ENCODE measurements at regions not wholly inside any gene's neighbourhood (a gene's known extent, or its start where the extent isn't known, plus 50 kb on each side); places are given as distances from the start of the nearest gene placed in this dataset.
"Not testable (repeated sequence)": the region's sequence is repeated elsewhere in the genome, so short reads cannot be mapped to it uniquely, and the experiment has no call there.

GRCh38 chr9:135173066-135173465, 85.6 kb downstream of the OLFM1 start:
- DNase-seq, result no peak

- DNase-seq, result no peak
These were observed 86.8 kb downstream of the OLFM1 start for GRCh38 chr9:135174248-135174647.

DNA sequence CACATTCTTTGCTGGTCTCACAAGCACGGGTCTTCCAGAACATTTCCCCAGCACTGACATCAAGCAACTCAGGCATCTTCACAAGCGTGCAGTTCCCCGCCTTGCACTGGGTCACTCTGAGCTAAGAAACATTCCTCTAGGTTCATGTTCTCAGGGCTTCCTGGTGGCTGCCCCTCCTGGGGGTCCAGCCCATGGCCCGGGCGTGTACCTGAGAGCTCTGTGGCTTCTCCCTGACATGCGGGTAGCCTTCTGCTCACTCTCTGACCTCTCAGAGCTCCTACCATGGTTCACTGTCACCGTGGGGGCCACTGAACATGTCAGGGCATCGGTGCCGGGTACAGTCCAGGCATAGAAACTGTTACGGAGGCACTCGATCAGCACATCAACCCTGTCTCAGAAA, 87.5 kb downstream of the OLFM1 start:
- no peak for DNase-seq

GRCh38 chr9:135176284-135176683, 88.8 kb downstream of the OLFM1 start:
- no peak for DNase-seq

GRCh38 chr9:135177562-135177961, 90.1 kb downstream of the OLFM1 start:
- DNase-seq, result not testable (repeated sequence)

DNA sequence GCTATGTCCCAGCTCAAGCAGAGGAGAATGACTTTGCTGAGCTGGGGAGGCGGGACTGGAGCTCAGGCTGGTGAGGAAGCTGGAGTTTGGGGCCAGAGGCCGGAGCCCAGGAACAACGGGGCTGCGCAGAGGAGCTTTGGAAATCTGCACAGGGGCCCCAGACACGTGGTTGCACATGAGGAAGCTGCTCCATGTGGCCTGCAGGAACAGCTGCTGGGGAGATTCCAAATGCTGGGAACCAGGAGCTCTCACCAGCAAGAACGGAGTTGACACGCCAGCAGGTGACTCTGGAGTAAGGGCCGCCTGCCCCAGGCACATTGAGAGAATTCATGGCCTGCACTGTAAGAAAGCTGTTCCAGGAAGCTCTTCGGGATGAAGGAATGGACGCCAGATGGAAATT, 91.0 kb downstream of the OLFM1 start:
- DNase-seq, result no peak

- DNase-seq, result no peak
These were observed 91.6 kb downstream of the OLFM1 start for GRCh38 chr9:135179041-135179440.

- DNase-seq, result no peak
These were observed 92.5 kb downstream of the OLFM1 start for GRCh38 chr9:135179976-135180375.

- DNase-seq, result no peak
These were observed 93.1 kb downstream of the OLFM1 start for GRCh38 chr9:135180586-135180985.

GRCh38 chr9:135181336-135181735, 93.9 kb downstream of the OLFM1 start:
- DNase-seq, result no peak

- not testable (repeated sequence) for DNase-seq
These were observed 94.4 kb downstream of the OLFM1 start for GRCh38 chr9:135181841-135182240.

- DNase-seq, result no peak
These were observed 95.6 kb downstream of the OLFM1 start for GRCh38 chr9:135183069-135183468.

DNA sequence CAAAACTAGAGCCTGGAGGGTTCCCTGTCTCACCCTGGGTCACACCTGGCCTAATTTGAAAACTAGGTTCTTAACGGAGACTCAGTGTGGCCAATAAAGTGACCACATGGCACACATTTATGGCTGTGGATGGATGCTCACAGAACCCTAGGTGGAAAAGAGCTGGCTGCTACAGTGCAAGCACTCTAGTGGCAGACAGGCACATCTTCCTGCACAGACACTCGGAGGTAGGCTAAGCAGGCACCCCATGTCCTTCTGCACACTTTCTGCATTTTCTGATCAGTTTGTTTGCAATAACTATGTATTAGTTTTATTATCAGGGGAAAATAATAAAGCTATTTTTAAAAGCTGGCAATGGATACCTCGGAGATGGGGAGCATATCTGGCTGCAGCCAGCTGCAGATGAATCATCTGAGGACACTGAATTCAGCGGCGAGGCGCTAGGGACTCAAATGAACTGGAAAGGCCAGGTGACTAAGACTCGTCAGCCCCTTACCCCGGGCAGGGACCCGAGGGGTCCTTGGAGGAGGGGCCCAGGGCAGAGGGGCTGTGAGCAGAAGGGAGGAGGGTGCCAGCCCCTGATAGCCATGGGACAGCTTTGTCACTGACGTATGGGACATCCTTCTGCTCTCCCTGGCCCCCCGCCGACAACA, 96.2 kb downstream of the OLFM1 start:
- DNase-seq, result no peak

GRCh38 chr9:135184181-135185053, 96.9 kb downstream of the OLFM1 start:
- no peak for DNase-seq

GRCh38 chr9:135185060-135185459, 97.6 kb downstream of the OLFM1 start:
- no peak for DNase-seq

DNA sequence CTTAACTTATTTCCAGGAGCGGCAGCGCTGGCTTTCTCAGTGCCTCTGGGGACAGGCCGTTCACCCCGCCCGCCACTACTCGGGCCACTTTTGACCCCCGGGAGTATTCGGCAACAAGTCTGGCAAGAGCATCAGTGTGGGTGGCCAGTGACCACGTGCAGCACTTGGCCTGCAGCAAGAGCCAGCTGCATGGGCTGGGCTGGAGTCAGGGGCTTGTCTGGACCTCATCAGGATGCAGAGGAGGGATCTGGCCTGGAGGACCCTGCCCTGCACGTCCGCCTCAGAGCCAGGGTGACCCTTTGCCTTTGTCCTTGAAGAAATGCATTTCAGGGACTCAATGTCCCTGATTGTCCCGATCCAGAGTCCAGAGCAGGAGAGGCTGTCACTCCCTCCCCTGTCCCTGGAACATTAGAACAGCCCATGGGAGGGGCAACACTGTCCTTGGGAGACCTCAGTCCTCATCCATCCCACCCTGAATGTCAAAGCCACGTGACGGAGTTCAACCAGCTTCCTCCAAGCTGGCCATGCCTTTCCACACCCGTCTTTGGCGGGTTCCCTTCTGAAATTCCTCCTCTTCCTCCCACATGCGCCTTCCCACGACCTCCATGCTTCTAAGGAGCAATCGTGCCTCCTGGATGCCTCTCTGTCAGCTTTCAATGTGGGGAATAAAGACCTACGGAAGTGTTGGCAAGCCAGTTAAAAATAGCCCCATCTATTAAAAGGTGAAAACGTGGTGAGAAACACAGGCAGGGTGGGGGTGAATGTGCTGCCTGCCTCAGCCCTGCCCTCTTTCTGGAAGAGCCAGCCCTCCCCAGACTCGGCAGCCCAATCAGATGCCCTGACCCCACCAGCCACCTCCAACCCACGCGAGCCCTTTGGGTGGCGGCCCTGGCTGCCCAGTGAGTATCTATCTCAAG, 99.0 kb downstream of the OLFM1 start:
- no peak for DNase-seq

GRCh38 chr9:135187365-135187764, 99.9 kb downstream of the OLFM1 start:
- no peak for DNase-seq

- no peak for DNase-seq
These were observed 101.2 kb downstream of the OLFM1 start for GRCh38 chr9:135188681-135189151.

DNA sequence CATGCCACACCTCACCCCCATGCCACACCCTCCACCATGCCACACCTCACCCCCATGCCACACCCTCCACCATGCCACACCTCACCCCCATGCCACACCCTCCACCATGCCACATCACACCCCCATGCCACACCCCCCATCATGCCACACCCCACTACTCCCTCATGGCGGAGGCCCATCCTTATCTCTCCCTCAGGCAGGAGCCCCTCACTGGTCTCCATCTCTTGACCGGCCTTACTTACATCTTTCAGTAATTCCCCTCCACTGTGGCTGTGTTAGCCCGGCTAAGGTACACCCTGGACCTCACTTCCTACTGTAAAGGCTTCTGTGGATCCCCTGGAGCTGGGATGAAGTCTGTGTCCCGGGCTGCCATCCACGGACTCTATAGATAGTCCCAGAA, 102.0 kb downstream of the OLFM1 start:
- no peak for DNase-seq

DNA sequence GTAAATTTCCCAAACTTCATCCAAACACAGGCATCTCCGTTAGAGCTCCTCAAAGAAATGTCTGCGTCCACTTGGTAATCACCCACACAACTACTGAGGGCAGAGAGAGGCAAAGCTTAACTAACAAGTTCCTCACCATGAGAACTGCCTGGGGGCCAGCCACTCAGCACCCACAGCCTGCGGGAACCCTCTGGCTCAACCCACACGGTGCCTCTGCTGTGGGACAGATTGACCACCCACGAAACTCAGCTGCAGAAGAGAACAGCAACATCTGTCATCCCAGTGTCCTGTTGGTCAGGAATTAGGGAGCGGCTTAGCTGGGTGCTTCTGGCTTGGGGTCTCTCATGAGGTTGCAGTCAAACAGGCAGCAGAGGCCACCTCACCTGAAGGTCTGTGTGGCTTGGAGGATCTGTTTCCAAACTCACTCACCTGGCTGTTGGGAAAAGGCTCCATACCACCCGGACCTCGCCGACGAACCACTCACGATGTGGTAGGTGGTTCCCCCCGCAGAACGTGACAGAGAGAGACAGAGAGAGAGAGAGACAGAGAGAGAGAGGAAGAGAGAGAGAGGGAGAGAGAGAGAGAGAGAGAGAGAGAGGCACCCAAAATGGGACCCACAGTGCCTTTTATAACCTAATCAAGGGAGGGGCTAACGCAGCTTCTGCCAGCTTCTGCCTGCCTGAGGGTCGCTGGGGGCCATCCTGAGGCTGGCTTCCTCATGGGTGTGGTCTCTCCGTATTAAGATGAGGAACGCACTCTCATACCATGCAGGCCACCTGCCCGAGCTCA, 103.5 kb downstream of the OLFM1 start:
- DNase-seq, result no peak

GRCh38 chr9:135192686-135193085, 105.2 kb downstream of the OLFM1 start:
- DNase-seq, result no peak

DNA sequence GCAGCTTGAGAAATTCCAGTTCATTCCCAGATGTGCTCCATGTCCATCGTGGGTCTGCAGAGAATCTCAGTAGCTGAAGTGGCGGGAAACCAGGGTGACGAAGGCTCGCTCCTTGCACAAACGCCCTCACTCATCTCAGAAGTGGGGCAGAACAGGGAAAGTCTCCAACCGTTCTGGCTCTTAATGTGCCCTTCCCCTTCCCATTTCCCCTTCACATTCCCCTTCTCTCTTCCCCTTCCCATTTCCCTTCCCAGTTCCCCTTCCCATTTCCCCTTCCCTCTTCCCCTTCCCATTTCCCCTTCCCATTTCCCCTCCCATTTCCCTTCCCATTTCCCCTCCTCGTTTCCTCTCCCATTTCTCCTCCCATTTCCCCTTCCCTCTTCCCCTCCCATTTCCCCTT, 108.5 kb downstream of the OLFM1 start:
- not testable (repeated sequence) for DNase-seq
